GM19023 (cell line): ENCODE measurements at regions not wholly inside any gene's neighbourhood (a gene's known extent, or its start where the extent isn't known, plus 50 kb on each side); places are given as distances from the start of the nearest gene placed in this dataset.

ENCODE experiments used
- ATAC-seq: cut with Tn5 transposase; IDR thresholded peaks from one replicate; pipeline ENCODE4 v1.9.1; 2021; ENCODE audit warnings: mild to moderate bottlenecking, moderate library complexity; ENCODE audit not compliant: unreplicated experiment

DNA sequence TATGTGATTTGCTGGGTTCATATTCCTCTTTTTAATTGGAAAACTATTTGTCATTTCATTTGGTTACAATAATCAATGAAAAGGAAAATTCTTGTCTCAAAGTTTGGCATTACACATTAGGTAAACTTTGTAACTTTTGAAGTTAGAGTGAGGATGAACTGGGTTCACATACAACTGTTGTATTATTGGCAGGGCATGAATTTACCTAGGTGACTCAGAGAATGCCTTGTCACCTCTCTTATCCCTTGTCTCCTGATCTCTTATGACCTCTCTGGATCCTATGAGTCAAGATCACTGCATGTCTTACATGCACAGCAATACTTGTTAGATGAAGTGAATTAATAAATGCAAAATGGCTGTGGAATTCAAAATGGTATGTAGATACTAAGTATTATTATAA, 563.4 kb upstream of the GCFC2 start:
- ATAC-seq = no peak

DNA sequence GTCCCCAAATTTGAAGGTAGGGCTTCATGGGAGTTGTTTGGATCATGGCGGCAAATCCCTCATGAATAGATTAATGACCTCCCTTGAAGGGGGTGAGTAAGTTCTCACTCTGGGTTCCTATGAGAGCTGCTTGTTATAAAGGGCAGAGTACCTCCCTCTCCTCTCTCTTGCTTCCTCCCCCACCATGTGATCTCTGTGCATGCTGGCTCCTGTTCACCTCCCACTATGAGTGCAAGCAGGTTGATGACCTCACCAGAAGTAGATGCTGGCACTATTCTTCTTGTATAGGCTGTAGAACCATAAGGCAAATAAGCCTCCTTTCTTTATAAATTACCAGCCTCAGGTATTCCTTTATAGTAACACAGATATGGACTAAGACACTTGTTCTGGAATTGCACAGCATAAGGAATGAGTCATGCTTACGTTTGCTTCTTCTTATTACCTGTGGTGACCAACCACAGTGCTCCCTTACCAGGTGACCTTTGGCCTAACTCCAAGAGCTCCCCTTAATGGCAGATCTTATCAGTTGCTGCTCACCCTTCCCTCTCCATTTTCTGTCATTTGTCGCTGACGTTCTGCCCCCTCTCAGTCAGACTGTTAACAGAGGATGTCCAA, 559.5 kb upstream of the GCFC2 start:
- ATAC-seq = no peak

DNA sequence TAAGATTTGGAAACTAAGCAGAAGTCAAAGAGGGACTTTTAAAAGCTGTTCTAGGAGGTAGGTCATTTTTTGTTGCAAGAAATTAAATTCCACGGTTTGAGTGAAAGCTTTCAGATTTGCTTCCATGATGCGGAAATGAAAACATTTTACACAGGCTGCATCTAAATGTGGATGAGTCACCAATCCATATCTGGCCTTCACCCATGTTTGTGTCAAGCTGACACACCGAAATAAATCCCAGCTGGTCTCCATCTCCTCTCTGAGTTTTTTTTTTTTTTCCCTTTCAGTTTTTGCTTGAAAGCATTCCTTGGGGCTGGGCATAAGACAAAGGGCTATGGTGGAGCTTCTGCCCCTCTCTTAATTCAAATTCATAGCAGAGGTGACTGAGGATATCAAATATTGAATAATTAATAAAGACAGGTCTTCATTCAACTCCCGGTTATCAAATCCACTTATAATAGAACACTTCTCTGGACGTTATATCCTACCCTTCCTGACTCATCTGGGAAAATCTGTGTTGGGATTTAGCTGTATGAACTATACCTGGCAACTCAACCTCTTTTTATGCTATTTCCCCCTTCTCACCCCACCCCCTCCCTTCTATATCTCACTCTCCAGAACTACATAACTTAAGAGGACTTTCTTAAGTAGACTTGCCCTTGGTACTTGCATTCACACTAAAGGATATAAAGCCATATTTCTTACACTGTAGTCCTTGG, 558.3 kb upstream of the GCFC2 start:
- ATAC-seq = no peak

DNA sequence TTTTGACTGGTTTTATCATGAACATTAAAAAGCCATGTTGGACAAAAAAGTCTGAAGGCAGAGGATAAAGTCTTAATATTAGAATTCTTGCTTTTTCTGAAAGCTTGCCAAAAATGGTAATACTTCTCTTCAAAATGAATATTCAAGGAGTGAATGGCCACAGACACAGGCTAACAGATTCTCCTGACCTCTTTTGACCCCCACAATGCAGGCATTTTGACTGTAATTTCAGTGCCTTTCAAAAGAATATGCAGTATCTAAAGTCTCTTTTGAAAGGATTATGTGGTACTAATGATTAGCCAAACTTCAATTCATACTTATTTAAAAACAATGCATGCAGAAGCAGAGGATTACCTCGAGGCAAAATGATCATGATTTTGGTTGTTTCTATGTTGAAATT, 557.8 kb upstream of the GCFC2 start:
- no peak for ATAC-seq

DNA sequence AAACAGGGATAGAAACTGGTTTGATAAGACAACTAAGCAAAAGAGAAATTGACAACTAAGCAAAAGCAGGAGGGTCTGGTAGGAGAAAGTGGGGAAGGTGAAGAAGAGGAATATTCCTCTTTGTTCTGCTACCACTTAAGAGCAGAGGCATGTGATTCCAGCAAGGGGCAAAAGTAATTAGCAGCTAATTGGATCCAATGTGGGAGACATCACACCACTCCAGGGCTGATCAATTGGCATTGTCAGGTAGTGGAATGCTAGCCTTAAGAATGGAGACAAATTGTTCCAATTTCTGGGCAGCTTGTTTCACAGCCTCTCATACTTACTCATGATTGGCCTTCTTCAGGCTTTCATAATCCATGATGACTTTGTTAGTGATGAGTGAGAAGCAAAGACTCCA, 547.1 kb upstream of the GCFC2 start:
- no peak for ATAC-seq

DNA sequence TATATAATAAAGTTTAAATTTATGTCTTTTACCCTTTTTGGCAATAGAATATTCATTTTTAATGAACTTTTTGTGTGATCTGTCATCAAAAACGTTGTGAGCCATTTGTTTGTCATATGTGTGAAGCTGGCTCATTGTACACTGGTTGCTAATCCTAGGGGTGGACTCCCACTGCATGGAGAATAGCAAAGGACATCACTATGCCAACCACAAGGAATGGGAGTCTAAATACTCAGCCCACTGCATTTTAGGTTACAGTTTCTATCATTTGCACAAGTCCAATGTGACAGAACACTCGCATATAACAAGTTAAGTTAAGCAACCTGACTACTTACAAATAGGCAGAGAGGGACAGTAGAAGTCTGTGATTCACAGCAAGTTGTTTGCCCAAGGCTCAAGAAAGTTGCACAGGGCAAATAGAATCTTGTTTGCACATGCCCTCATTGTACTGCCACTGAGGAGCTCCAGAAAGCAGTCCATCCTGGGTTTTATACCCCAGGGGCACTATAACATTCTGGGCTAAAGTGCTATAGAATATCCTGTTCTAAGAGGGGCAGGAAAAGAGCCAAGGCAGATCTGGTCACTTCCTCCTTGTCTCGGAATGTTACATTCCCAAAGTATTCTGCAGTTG, 545.9 kb upstream of the GCFC2 start:
- ATAC-seq = no peak

DNA sequence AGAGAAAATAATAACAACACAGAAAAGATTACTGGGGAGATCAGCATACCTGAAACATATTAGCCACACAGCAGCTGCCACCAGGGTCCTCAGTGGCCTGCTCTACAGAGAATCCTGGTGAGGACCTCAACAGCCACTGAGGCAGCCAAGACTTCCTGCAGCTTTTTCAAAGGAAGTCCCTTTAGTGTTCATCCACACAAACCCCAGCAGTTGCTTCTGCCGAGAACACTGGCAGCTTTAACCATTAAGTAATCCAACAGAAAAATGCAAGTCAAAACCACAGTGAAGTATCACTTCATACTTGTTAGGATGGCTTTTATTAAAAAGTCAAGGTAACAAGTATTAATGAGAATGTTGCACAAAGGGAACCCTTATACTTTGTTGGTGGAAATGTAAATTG, 542.0 kb upstream of the GCFC2 start:
- ATAC-seq = no peak

DNA sequence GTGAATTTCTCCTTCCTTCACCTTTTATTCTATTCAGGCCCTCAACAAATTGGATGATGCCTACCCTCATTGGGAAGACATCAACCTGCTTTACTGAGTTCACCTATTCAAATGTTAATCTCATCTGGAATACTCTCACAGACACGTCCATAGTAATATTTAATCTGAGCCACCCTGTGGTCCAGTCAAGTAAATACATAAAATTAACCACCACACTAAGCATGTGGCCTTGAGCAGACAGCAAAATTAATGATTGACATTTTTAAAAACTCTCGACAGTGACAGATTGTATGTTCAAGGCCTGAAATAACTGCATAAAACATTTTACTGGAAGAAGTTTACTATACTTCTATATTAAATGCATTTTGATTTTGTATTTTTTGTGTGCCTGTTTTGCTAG, 540.6 kb upstream of the GCFC2 start:
- no peak for ATAC-seq

DNA sequence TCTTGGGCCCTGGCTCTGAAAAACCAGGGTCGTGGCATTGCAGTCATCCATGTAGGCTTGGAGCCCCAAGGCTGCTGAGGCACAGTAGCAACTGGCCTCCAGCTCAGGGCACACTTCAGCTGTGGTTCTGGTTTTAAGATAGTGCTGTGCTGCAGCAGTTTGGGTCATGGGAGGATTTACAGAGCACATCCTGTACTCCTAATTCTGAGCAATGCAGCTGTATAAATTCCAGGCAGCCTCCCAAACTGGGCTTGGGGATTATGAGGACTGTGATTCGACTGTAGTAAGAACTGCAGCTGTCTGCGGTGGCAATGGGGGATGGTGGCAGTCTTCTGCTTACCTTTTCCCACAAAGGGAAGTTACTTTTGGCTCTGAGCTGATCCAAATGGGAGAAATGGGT, 536.3 kb upstream of the GCFC2 start:
- ATAC-seq = no peak

DNA sequence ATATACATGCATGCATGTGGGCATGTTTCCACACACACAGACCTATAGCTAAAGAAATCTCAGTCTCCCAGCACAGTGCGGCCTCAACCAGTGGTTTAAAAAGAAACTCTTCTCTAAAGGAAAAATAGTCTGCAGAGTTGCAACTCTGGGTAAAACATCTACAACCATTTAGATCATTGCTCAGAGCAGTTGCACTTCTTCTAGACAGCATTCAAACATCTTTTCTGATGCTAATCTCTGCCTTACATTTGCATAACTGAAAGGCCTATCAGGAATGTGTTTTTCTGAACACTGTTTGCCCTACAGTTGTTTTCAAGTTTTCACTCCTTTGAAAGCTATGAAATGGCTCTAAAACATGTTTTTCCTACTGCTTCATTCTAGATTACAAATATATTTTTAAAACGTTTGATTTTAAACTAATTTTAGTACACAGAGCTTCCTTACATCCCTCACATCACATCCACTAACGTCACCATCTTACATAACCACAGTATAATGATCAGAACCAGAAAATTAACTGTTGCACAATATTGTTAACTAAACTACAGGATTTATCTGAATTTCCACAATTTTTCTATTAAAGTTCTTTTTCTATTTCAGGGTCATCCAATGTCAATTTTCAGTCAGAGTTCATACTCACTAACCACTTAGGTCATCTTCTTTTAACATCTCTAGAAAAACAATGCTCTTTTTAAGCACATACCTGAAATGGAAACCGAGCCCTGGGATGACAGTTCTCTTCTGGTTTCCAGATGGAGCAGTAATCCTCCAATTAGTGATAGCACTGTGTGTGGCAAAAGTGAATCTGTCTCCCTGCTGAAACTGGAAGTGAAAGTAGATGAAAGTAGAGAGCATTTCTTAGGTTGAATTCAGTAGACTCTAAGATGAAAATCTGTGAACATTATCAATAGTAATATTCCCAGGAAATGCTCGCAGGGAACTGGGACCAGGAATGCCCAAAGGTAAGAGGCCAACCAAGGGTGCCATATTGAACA, 501.6 kb upstream of the GCFC2 start:
- no peak for ATAC-seq

DNA sequence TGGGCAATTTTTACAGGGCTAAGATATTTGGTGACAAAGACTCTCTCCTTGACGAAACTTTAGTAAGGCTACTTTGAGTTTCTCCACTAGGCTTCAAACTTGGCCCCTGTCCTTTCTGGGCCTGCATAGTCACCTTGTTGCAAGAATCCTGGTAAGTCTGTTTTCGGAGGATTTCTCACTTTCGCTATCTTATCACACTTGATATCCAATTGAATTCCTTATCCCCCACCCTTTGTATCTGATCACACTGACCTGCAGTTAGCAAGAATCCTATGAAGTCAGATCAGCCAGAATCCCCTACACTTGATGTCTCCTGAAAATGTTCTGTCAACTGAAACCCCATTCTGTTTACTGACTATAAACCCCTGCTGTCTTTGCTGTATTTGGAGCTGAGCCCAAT, 499.8 kb upstream of the GCFC2 start:
- ATAC-seq = no peak

DNA sequence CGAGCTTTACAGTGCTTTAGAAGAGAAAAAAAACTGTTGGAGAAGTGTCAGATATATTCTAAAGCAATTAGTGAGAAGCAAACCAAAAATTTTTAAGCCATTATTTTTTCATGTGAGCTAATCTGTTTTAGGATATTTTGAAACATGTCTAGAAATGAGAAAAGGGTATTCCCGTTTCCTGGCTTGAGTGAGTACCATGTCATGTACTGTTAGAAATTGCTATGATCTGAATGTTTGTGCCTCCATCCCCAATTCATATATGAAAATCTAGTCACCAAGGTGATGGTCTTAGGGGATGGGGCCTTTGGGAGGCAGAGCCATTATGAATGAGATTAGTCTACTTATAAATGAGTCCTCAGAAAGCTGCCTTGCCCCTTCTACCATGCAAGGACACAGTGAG, 493.3 kb upstream of the GCFC2 start:
- no peak for ATAC-seq

DNA sequence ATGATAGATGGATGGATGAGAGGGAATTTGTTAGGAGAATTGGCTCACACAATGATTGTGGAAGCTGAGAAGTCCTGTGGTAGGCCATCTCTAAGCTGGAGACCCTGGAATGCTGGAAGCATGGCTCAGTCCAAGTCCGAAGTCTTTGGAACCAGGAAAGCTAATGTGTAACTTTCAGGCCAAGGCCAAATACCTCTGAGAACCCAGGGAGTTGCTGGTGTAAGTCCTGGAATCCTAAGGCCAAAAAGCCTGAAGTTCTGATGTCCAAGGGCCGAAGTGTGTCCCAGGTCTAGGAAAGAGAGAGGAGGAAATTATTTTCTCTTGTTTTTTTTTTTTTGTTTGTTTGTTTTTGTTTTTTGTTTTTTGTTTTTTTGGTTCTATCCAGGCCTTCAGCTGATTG, 492.2 kb upstream of the GCFC2 start:
- no peak for ATAC-seq

DNA sequence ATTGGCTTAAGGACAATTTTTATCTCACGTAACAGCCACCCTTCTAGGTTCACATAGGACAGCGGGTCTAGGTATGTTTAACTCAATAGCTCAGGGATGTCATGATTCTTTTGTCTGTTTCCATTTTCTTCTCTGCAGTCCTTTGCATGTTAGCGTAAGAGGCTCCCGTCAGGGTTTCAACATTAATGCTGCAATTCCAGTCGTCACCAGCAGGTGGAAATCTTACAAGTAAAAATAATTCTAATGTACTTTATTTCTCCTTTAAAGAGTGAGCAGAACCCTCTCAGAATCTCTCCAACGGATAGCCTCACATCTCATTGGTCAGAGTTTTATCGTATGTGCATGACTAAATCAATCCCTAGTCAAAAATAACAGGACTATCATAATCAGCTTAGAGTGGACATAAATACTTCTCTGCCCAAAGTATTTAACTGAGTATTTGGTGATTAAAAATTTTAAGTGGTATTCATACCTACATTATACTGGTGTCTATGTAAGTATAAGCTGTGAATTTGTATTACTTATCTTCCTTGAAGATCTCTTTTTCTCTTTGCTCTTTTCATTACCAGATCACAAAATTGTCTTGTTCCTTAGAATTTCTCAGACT, 487.2 kb upstream of the GCFC2 start:
- ATAC-seq = peak; percentile 62

DNA sequence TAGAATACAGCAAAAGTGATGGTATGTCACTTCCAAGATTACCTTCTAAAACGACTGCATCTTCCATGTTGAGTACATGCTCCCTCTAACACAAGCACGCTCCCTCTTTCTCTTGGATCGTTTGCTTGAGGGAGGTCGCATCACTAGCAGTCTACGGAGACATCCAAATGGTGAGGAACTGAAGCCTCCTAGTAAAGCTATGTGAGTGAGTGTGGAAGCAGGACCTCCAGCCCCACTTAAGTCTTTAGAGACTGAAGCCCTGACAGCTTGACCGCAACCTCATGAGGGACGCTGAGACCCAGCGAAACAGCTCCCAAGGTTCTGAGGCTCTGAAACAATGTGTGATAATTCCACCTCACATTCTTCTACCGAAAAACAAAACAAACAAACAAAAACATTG, 486.7 kb upstream of the GCFC2 start:
- ATAC-seq = no peak

DNA sequence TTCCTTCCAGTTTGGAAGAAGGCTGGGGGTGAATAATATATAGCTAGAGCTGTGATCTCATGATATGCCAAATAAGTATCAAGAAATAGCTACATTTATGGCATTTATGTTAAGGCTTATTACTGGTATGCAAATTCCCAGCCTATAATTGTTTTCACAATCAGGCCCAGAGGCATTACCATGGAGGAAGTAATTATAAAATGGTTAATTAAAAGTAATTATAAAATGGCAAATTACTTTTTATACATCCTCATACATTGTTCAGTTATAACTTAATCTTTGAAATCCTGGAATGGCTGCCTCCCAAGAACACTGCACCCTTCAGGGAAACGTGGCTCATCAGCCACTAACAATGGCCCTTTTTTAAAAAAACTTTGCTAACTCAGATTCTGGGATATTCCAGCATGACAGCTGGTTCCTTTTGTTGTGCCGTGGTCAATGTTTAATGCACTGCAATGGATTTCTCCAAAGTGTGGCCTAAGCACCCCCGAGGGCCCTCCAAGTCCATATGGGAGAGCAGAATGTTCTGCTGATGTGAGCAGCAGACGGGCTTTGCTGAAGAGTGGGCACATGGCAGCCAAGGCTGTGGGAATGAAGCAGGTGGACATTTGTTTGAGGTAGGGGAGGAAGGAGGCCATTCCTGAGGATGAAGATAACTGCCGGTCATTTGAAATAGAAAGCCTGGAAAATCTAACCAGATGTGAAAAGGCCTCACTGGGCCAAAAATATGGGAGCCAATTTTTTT, 483.5 kb upstream of the GCFC2 start:
- no peak for ATAC-seq

DNA sequence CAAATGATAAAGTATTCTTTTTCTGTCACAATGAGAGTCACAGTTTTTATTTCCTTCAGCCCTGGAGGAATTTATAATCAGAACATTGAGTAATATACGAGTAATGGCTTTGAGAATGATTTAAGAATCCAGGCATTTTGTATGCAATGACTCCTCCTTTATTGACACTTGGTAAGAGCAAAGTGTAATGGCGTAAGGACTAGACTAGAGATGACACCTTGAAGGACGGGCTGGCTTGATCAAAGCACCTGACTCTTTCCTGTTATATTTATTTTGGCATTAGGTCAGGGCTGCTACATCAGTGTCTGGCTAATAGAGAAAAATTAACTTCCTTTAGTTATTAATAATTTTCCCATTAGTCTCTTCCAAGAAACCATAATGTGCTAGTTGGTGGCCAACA, 482.4 kb upstream of the GCFC2 start:
- ATAC-seq = no peak

DNA sequence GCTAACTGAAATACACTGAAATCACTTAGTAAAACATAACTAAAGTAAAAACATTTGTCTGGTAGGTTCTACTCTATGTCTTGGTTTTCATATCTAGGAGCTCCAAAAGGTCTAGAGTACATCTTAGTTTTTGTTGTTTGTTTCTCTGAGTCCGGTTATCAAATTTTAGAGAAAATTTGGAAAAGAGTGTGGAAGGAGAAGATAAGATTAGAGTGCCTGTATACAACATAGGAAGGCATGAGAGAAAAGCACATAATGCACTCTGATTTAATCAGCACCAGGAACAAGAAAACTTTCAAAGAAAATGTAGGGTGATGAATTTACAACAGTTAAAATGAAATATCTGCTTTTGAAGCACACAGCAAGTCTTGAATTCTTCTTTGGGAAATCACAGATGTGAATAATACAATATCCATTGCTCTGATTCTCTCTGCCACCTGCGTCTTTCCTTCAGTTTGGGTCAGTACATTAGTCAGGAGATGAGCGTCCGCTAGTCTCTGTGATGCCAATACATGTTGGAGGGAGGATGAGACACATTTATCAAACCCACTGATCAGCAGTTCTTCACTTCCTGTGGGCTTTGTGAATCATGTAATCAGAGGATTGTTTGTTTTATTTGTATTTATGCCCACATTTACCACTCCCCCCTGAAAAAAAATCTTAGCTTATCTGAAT, 477.8 kb upstream of the GCFC2 start:
- ATAC-seq = no peak

DNA sequence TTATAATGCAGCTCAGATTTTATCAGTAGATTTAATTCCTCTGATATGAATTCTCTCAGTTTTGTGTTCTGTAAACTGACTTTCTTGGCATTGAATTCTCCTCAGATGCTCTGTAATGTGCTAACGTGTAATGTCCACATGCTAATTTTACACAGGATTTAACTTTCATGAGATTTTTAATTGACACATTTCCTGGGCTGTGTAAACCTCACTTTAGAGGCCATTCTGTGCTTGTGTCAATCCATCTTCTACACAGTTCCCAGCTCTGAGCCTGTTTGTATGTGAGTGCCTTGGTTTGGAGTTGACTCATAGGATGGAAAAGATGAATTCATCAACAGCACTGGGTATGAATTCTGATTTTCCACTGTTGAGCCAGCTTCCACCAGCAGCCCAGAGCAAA, 476.7 kb upstream of the GCFC2 start:
- no peak for ATAC-seq

DNA sequence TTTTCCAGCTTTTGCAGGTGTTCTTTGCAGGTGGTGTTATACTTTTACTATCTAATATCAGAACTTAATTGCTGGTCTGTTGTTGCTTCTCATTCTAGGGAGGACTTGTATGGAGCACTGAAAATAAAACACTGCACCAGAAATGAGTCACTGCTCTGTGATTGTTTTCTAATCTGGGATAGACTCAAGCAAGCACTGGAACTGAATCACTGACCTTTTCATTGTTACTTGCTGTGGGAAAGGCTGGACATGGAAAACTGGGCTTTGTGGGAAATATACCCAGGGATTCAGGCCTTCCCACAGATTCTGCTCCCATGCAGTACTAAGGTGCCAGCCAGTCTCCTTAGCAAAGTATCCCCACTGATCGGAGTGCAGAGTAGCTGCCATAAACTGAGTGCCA, 470.0 kb upstream of the GCFC2 start:
- no peak for ATAC-seq
